Liver (tissue), 8 donors: ENCODE measurements at regions not wholly inside any gene's neighbourhood (a gene's known extent, or its start where the extent isn't known, plus 50 kb on each side); places are given as distances from the start of the nearest gene placed in this dataset.

Experiments
- DNase-seq: peaks from one replicate; pipeline ENCODE4 v3.0.0-alpha.2; 2017; ENCODE audit warnings: low spot score
- H3K27ac ChIP-seq, 2 donors: one replicate each; pipeline ENCODE4 v1.7.0; 2013; ENCODE audit warnings: inconsistent platforms in 2 of 2, low read length in 2 of 2, control low read depth in 1 of 2, low read depth in 1 of 2, mild to moderate bottlenecking in 1 of 2
- H3K27me3 ChIP-seq, 4 donors: one replicate each; pipeline versions ENCODE4 v1.6.1 to v1.7.0; 2013; ENCODE audit warnings: low read length in 3 of 4, inconsistent platforms in 1 of 4, mild to moderate bottlenecking in 1 of 4, moderate library complexity in 1 of 4; ENCODE audit not compliant: control insufficient read depth in 4 of 4, insufficient read depth in 4 of 4
- H3K36me3 ChIP-seq, 4 donors: one replicate each; pipeline versions ENCODE4 v1.6.1 to v1.7.0; 2013; ENCODE audit warnings: low read length in 3 of 4, mild to moderate bottlenecking in 3 of 4, low read depth in 1 of 4, moderate library complexity in 1 of 4; ENCODE audit not compliant: control insufficient read depth in 4 of 4, insufficient read depth in 3 of 4
- H3K4me1 ChIP-seq, 4 donors: one replicate each; pipeline versions ENCODE4 v1.6.1 to v1.7.0; 2013; ENCODE audit warnings: low read length in 3 of 4, mild to moderate bottlenecking in 3 of 4, moderate library complexity in 1 of 4; ENCODE audit not compliant: control insufficient read depth in 4 of 4, insufficient read depth in 4 of 4
- H3K4me3 ChIP-seq, 3 donors: one replicate each; pipeline versions ENCODE4 v1.6.1 to v1.7.0; 2013; ENCODE audit warnings: low read length in 3 of 3, control low read depth in 1 of 3, low read depth in 1 of 3, mild to moderate bottlenecking in 1 of 3
- H3K9ac ChIP-seq, 2 donors: one replicate each; pipeline ENCODE4 v1.7.0; 2013; ENCODE audit warnings: low read length in 2 of 2, mild to moderate bottlenecking in 2 of 2, moderate library complexity in 2 of 2, control low read depth in 1 of 2, low read depth in 1 of 2
- H3K9me3 ChIP-seq, 4 donors: one replicate each; pipeline versions ENCODE4 v1.6.1 to v1.7.0; 2013; ENCODE audit warnings: low read length in 3 of 4; ENCODE audit not compliant: control insufficient read depth in 4 of 4
- EGR1 ChIP-seq, 2 donors: IDR thresholded peaks; 2 replicates each; pipeline ENCODE4 v1.6.1; 2016 to 2018; ENCODE audit warnings: antibody characterized with exemption in 2 of 2, low read depth in 2 of 2
- FOXA1 ChIP-seq: IDR thresholded peaks from 2 replicates; pipeline ENCODE4 v1.6.1; 2016; ENCODE audit warnings: antibody characterized with exemption
- FOXA2 ChIP-seq: IDR thresholded peaks from 2 replicates; pipeline ENCODE4 v1.6.1; 2016; ENCODE audit warnings: antibody characterized with exemption
- GABPA ChIP-seq, 2 donors: IDR thresholded peaks in 1 of 2; conservative IDR thresholded peaks in 1 of 2; 2 replicates each; pipeline ENCODE4 v1.6.1; 2016; ENCODE audit warnings: antibody characterized with exemption in 2 of 2, mild to moderate bottlenecking in 1 of 2, moderate library complexity in 1 of 2
- HNF4A ChIP-seq, 2 donors: conservative IDR thresholded peaks; 2 replicates each; pipeline ENCODE4 v1.6.1; 2016; ENCODE audit warnings: antibody characterized with exemption in 2 of 2, mild to moderate bottlenecking in 2 of 2
- HNF4G ChIP-seq: IDR thresholded peaks from 2 replicates; pipeline ENCODE4 v1.6.1; 2016; ENCODE audit warnings: antibody characterized with exemption
- JUND ChIP-seq, 2 donors: IDR thresholded peaks; 2 replicates each; pipeline ENCODE4 v1.6.1; 2016; ENCODE audit warnings: antibody characterized with exemption in 2 of 2
- NR2F2 ChIP-seq: IDR thresholded peaks from 2 replicates; pipeline ENCODE4 v1.6.1; 2016; ENCODE audit warnings: antibody characterized with exemption
- RAD21 ChIP-seq, 2 donors: IDR thresholded peaks; 2 replicates each; pipeline ENCODE4 v1.6.1; 2016; ENCODE audit warnings: antibody characterized with exemption in 2 of 2, mild to moderate bottlenecking in 2 of 2
- REST ChIP-seq: IDR thresholded peaks from 2 replicates; pipeline ENCODE4 v1.6.1; 2016; ENCODE audit warnings: antibody characterized with exemption, mild to moderate bottlenecking
- RXRA ChIP-seq, 2 donors: IDR thresholded peaks; 2 replicates each; pipeline ENCODE4 v1.6.1; 2017 to 2018; ENCODE audit warnings: antibody characterized with exemption in 2 of 2, mild to moderate bottlenecking in 1 of 2
- SP1 ChIP-seq: IDR thresholded peaks from 2 replicates; pipeline ENCODE4 v1.6.1; 2018; ENCODE audit warnings: antibody characterized with exemption, mild to moderate bottlenecking
- TAF1 ChIP-seq: conservative IDR thresholded peaks from 2 replicates; pipeline ENCODE4 v1.6.1; 2016; ENCODE audit warnings: antibody characterized with exemption, mild to moderate bottlenecking
- YY1 ChIP-seq: IDR thresholded peaks from 2 replicates; pipeline ENCODE4 v1.6.1; 2016; ENCODE audit warnings: antibody characterized with exemption, mild to moderate bottlenecking
- ZBTB33 ChIP-seq: IDR thresholded peaks from 2 replicates; pipeline ENCODE4 v1.6.1; 2016; ENCODE audit warnings: antibody characterized with exemption
- WGBS: extraction: QIAGEN DNeasy Blood & Tissue Kit; methylation state at CpG from one replicate; pipeline ENCODE4 v1.1.7; 2013; 5-methylcytosine and 5-hydroxymethylcytosine counted together
- TF ChIP-seq, protein P1 (sequence below): IDR thresholded peaks from 2 replicates; pipeline ENCODE4 v1.6.1; 2016; ENCODE audit warnings: antibody characterized with exemption
- TF ChIP-seq, protein P2 (sequence below): fragments of 150-350 bp; IDR thresholded peaks from 2 replicates; pipeline ENCODE4 v1.5.1; 2017; ENCODE audit warnings: improper control_type of control experiment, low read depth, low read length; ENCODE audit not compliant: missing input control
- TF ChIP-seq, protein P3 (sequence below): IDR thresholded peaks from 2 replicates; pipeline ENCODE4 v1.6.1; 2016; ENCODE audit warnings: antibody characterized with exemption
- donor health status: healthy.
- donor health status: healthy.
- donor health status: healthy.
- donor health status: healthy.
- donor health status: healthy.

GRCh38 chr6:66725670-66726069, 1018.6 kb upstream of the EYS start:
- Histone ChIP-seq H3K4me1 (no peaks in the 10 kb centered on the region), H3K4me3 (no peak overlapping the region), H3K27ac (no peak overlapping the region), H3K27me3 (no peaks in the 10 kb centered on the region), H3K36me3 (no peaks in the 10 kb centered on the region), H3K9me3 (no peaks in the 10 kb centered on the region), H3K9ac (no peak overlapping the region)
- TF ChIP-seq TAF1, result no peak
- no peak for TF ChIP-seq EGR1 (IDR thresholded peaks at IDR 0.05; ENCODE audit: low read depth in 2 of 2)
- TF ChIP-seq SP1, result no peak
- no peak for TF ChIP-seq JUND (IDR thresholded peaks at IDR 0.05)
- no peak for TF ChIP-seq HNF4G
- no peak for TF ChIP-seq ZBTB33
- TF ChIP-seq FOXA2, result no peak
- no peak for TF ChIP-seq RAD21 (IDR thresholded peaks at IDR 0.05)
- TF ChIP-seq GABPA (IDR thresholded peaks at IDR 0.05 in 1 of 2, conservative IDR thresholded peaks at IDR 0.05 in 1 of 2), result no peak
- no peak for TF ChIP-seq YY1
- TF ChIP-seq FOXA1, result no peak
- TF ChIP-seq REST, result no peak
- TF ChIP-seq, protein P1, sequence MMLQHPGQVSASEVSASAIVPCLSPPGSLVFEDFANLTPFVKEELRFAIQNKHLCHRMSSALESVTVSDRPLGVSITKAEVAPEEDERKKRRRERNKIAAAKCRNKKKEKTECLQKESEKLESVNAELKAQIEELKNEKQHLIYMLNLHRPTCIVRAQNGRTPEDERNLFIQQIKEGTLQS, result no peak
- TF ChIP-seq NR2F2, result no peak
- TF ChIP-seq, protein P2, sequence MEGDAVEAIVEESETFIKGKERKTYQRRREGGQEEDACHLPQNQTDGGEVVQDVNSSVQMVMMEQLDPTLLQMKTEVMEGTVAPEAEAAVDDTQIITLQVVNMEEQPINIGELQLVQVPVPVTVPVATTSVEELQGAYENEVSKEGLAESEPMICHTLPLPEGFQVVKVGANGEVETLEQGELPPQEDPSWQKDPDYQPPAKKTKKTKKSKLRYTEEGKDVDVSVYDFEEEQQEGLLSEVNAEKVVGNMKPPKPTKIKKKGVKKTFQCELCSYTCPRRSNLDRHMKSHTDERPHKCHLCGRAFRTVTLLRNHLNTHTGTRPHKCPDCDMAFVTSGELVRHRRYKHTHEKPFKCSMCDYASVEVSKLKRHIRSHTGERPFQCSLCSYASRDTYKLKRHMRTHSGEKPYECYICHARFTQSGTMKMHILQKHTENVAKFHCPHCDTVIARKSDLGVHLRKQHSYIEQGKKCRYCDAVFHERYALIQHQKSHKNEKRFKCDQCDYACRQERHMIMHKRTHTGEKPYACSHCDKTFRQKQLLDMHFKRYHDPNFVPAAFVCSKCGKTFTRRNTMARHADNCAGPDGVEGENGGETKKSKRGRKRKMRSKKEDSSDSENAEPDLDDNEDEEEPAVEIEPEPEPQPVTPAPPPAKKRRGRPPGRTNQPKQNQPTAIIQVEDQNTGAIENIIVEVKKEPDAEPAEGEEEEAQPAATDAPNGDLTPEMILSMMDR, result no peak
- TF ChIP-seq RXRA (IDR thresholded peaks at IDR 0.05), result no peak
- TF ChIP-seq, protein P3, sequence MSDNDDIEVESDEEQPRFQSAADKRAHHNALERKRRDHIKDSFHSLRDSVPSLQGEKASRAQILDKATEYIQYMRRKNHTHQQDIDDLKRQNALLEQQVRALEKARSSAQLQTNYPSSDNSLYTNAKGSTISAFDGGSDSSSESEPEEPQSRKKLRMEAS, result no peak
- TF ChIP-seq HNF4A (conservative IDR thresholded peaks at IDR 0.05), result no peak
- 75% methylated on average over 3 of the region's 3 CpGs for WGBS
- DNase-seq, result no peak

GRCh38 chr6:66717801-66718200, 1010.8 kb upstream of the EYS start:
- no peak for DNase-seq
- 80% methylated on average over 4 of the region's 4 CpGs for WGBS
- Histone ChIP-seq H3K9ac (no peak overlapping the region), H3K36me3 (no peaks in the 10 kb centered on the region), H3K4me1 (no peaks in the 10 kb centered on the region), H3K27ac (no peak overlapping the region), H3K9me3 (no peaks in the 10 kb centered on the region), H3K27me3 (no peaks in the 10 kb centered on the region), H3K4me3 (no peak overlapping the region)
- no peak for TF ChIP-seq FOXA1
- TF ChIP-seq NR2F2, result no peak
- TF ChIP-seq FOXA2, result no peak
- TF ChIP-seq RXRA (IDR thresholded peaks at IDR 0.05), result no peak
- no peak for TF ChIP-seq HNF4A (conservative IDR thresholded peaks at IDR 0.05)
- TF ChIP-seq TAF1, result no peak
- TF ChIP-seq EGR1 (IDR thresholded peaks at IDR 0.05; ENCODE audit: low read depth in 2 of 2), result no peak
- TF ChIP-seq REST, result no peak
- TF ChIP-seq, protein P2, result no peak
